K562 (cell line): ENCODE measurements at regions not wholly inside any gene's neighbourhood (a gene's known extent, or its start where the extent isn't known, plus 50 kb on each side); places are given as distances from the start of the nearest gene placed in this dataset.

Source experiments
- FOS ChIP-seq: IDR thresholded peaks from 3 replicates; pipeline ENCODE4 v1.6.1; 2011; ENCODE audit not compliant: insufficient read length; ENCODE audit errors: extremely low read depth
- MYC ChIP-seq, 2 experiments: fragments of 250-450 bp in 1 of 2; sonication (Bioruptor Pico) in 1 of 2; IDR thresholded peaks; 2 replicates each; pipeline versions ENCODE4 v1.5.1 to v1.6.1; 2012 to 2021; ENCODE audit warnings: low read depth in 2 of 2, borderline replicate concordance in 1 of 2, improper control_type of control experiment in 1 of 2, low read length in 1 of 2, mild to moderate bottlenecking in 1 of 2, moderate library complexity in 1 of 2
- NFE2 ChIP-seq: IDR thresholded peaks from 2 replicates; pipeline ENCODE4 v1.6.1; 2014; ENCODE audit warnings: antibody characterized with exemption, low read depth
- NONO ChIP-seq, 2 experiments: fragments of 200-400 bp in 1 of 2; fragments of 450-650 bp in 1 of 2; formaldehyde crosslinking in 1 of 2; IDR thresholded peaks; 2 replicates each; pipeline ENCODE4 v1.6.1; 2017; ENCODE audit warnings: low read depth in 2 of 2, mild to moderate bottlenecking in 2 of 2, moderate library complexity in 2 of 2, low read length in 1 of 2
- NR1H2 ChIP-seq: sonication (generic); formaldehyde crosslinking; IDR thresholded peaks from 2 replicates; pipeline ENCODE4 v1.4.0; 2020; ENCODE audit warnings: mild to moderate bottlenecking, missing genetic modification reagents
- POLR2A ChIP-seq: fragments of 450-650 bp; conservative IDR thresholded peaks from 2 replicates; pipeline ENCODE4 v1.6.1; 2016
- PTBP1 ChIP-seq: fragments of 200-400 bp; formaldehyde crosslinking; IDR thresholded peaks from 2 replicates; pipeline ENCODE4 v1.6.1; 2017; ENCODE audit warnings: low read depth, low read length
- SOX6 ChIP-seq: fragments of 450-650 bp; IDR thresholded peaks from 2 replicates; pipeline ENCODE4 v1.6.1; 2014; ENCODE audit warnings: mild to moderate bottlenecking
- ZKSCAN3 ChIP-seq: fragments of 250-450 bp; sonication (Bioruptor Pico); IDR thresholded peaks from 2 replicates; pipeline ENCODE4 v1.4.0; 2020
- TF ChIP-seq, protein P1 (sequence below), 3 experiments: IDR thresholded peaks in 2 of 3; conservative IDR thresholded peaks in 1 of 3; 2 replicates each; pipeline ENCODE4 v1.5.1; 2011 to 2012; ENCODE audit warnings: low read length in 3 of 3, mild to moderate bottlenecking in 3 of 3, control low read depth in 2 of 3, improper control_type of control experiment in 1 of 3, inconsistent platforms in 1 of 3, low read depth in 1 of 3, mixed read lengths in 1 of 3, moderate library complexity in 1 of 3; ENCODE audit not compliant: insufficient read depth in 2 of 3

DNA sequence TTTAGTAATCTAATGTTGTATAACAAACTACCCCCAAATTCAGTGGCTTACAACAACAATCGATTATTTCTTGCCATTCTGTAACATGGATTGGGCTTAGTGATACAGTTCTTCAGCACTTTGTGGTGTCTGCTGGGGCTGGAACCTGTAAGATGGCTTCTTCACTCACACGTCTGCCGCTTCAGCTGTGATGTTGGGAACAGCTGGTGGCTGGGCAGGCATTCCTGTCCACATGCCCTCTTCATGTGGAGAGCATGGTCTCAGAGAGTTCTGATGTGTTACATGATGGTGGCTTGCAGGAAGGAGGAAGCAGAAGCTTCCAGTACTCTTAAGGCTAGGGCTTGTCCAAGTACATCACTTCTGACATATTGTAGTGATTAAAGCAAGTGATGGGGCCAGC is 276.9 kb downstream of the PTBP2 start:
- TF ChIP-seq, protein P1, sequence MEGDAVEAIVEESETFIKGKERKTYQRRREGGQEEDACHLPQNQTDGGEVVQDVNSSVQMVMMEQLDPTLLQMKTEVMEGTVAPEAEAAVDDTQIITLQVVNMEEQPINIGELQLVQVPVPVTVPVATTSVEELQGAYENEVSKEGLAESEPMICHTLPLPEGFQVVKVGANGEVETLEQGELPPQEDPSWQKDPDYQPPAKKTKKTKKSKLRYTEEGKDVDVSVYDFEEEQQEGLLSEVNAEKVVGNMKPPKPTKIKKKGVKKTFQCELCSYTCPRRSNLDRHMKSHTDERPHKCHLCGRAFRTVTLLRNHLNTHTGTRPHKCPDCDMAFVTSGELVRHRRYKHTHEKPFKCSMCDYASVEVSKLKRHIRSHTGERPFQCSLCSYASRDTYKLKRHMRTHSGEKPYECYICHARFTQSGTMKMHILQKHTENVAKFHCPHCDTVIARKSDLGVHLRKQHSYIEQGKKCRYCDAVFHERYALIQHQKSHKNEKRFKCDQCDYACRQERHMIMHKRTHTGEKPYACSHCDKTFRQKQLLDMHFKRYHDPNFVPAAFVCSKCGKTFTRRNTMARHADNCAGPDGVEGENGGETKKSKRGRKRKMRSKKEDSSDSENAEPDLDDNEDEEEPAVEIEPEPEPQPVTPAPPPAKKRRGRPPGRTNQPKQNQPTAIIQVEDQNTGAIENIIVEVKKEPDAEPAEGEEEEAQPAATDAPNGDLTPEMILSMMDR (IDR thresholded peaks at IDR 0.05 in 2 of 3, conservative IDR thresholded peaks at IDR 0.05 in 1 of 3; ENCODE audit: insufficient read depth in 2 of 3, low read depth in 1 of 3, low read length in 3 of 3), result no peak
- no peak for TF ChIP-seq SOX6
- no peak for TF ChIP-seq POLR2A
- TF ChIP-seq NONO (IDR thresholded peaks at IDR 0.05; ENCODE audit: low read depth in 2 of 2, low read length in 1 of 2), result no peak
- TF ChIP-seq NR1H2 (CRISPR knock-in tag), result no peak
- TF ChIP-seq PTBP1, result no peak
- TF ChIP-seq NFE2, result no peak
- TF ChIP-seq MYC (IDR thresholded peaks at IDR 0.05; ENCODE audit: low read depth, low read length), result no peak
- no peak for TF ChIP-seq MYC (CRISPR knock-in tag; IDR thresholded peaks at IDR 0.05; ENCODE audit: borderline replicate concordance, low read depth)
- TF ChIP-seq ZKSCAN3 (CRISPR knock-in tag), result no peak
- no peak for TF ChIP-seq FOS
